Stimulated activated CD4-positive, alpha-beta T cell treated with anti-CD3 and anti-CD28 coated beads, Interleukin-12 subunit alpha, Interleukin-12 subunit beta, amount 100 ng/mL, for 24 hours (primary cell): ENCODE measurements at regions not wholly inside any gene's neighbourhood (a gene's known extent, or its start where the extent isn't known, plus 50 kb on each side); places are given as distances from the start of the nearest gene placed in this dataset.
"Not testable (repeated sequence)": the region's sequence is repeated elsewhere in the genome, so short reads cannot be mapped to it uniquely, and the experiment has no call there.

Experiments
- DNase-seq, 2 experiments: peaks; one replicate each; pipeline ENCODE4 v3.0.0-alpha.2; 2020; ENCODE audit warnings: low read depth in 2 of 2

- DNase-seq: no peak
These were observed 117.9 kb downstream of the GPCPD1 start for GRCh38 chr20:5492937-5493336.

GRCh38 chr20:5491455-5491854 lies 119.4 kb downstream of the GPCPD1 start:
- no peak for DNase-seq

- no peak for DNase-seq
These were observed 121.2 kb downstream of the GPCPD1 start for GRCh38 chr20:5489601-5490000.

GRCh38 chr20:5488823-5489222 lies 122.0 kb downstream of the GPCPD1 start:
- no peak for DNase-seq

- DNase-seq: no peak
These were observed 124.3 kb downstream of the GPCPD1 start for GRCh38 chr20:5486377-5487054.

- DNase-seq: no peak
These were observed 125.9 kb downstream of the GPCPD1 start for GRCh38 chr20:5484926-5485325.

- DNase-seq: no peak
These were observed 126.5 kb downstream of the GPCPD1 start for GRCh38 chr20:5484346-5484745.

- DNase-seq: no peak
These were observed 128.0 kb downstream of the GPCPD1 start for GRCh38 chr20:5482791-5483190.

GRCh38 chr20:5481872-5482271 lies 128.9 kb downstream of the GPCPD1 start:
- no peak for DNase-seq

- no peak for DNase-seq
These were observed 129.8 kb downstream of the GPCPD1 start for GRCh38 chr20:5480824-5481600.

- no peak for DNase-seq
These were observed 135.9 kb downstream of the GPCPD1 start for GRCh38 chr20:5474646-5475550.

GRCh38 chr20:5471866-5472265 lies 138.9 kb downstream of the GPCPD1 start:
- DNase-seq: not testable (repeated sequence)

- DNase-seq: no peak
These were observed 139.4 kb downstream of the GPCPD1 start for GRCh38 chr20:5471368-5471767.

- no peak for DNase-seq
These were observed 139.9 kb downstream of the GPCPD1 start for GRCh38 chr20:5470943-5471342.

- DNase-seq: no peak
These were observed 140.3 kb downstream of the GPCPD1 start for GRCh38 chr20:5470458-5470857.

GRCh38 chr20:5469111-5469510 lies 141.7 kb downstream of the GPCPD1 start:
- DNase-seq: no peak

GRCh38 chr20:5467086-5467485 lies 143.7 kb downstream of the GPCPD1 start:
- no peak for DNase-seq

- no peak for DNase-seq
These were observed 145.2 kb downstream of the GPCPD1 start for GRCh38 chr20:5465604-5465927.

- DNase-seq: no peak
These were observed 145.8 kb downstream of the GPCPD1 start for GRCh38 chr20:5464901-5465603.

- DNase-seq: no peak
These were observed 146.4 kb upstream of the PROKR2 start for GRCh38 chr20:5463007-5463686.

- not testable (repeated sequence) for DNase-seq
These were observed 137.0 kb upstream of the PROKR2 start for GRCh38 chr20:5453745-5454144.
